ENCODE measurements at regions not wholly inside any gene's neighbourhood (a gene's known extent, or its start where the extent isn't known, plus 50 kb on each side); places are given as distances from the start of the nearest gene placed in this dataset.

DNA sequence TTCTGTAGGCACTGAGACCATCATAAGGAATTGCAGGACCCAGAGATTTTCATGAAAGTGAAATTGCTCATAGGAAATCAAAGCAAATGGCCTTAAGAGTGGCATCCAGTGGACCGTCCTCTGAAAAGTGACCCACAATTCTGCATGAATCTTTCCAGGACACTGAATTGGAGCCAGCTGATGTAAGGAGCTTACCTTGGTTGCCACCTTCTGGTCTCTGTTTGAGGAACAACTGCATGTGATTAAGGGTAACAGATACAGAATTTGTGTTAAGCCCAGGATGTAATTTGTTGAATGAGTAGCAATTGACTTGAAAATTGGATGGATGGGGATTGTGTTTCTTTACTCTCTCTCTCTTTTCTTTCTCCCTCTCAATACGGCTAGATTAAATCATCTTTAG lies 49.9 kb upstream of the GAS1 start:
- TF ChIP-seq, protein P1, sequence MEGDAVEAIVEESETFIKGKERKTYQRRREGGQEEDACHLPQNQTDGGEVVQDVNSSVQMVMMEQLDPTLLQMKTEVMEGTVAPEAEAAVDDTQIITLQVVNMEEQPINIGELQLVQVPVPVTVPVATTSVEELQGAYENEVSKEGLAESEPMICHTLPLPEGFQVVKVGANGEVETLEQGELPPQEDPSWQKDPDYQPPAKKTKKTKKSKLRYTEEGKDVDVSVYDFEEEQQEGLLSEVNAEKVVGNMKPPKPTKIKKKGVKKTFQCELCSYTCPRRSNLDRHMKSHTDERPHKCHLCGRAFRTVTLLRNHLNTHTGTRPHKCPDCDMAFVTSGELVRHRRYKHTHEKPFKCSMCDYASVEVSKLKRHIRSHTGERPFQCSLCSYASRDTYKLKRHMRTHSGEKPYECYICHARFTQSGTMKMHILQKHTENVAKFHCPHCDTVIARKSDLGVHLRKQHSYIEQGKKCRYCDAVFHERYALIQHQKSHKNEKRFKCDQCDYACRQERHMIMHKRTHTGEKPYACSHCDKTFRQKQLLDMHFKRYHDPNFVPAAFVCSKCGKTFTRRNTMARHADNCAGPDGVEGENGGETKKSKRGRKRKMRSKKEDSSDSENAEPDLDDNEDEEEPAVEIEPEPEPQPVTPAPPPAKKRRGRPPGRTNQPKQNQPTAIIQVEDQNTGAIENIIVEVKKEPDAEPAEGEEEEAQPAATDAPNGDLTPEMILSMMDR (IDR thresholded peaks at IDR 0.05; ENCODE audit: insufficient read depth, low read length, severe bottlenecking): peak; percentile 56
- no peak for FAIRE-seq
- H3K4me3 ChIP-seq (ENCODE audit: low read depth, low read length): no peak overlapping the region
- DNase-seq (ENCODE audit: low read depth): peak; percentile 56
- H3K27me3 ChIP-seq (ENCODE audit: control insufficient read depth, insufficient read depth, low read length): no peaks in the 10 kb centered on the region
- H3K36me3 ChIP-seq (ENCODE audit: control insufficient read depth, insufficient read depth, low read length): no peaks in the 10 kb centered on the region

- Histone ChIP-seq H3K36me3 (ENCODE audit: control insufficient read depth, insufficient read depth, low read length) (no peaks in the 10 kb centered on the region), H3K4me3 (ENCODE audit: low read depth, low read length) (no peak overlapping the region), H3K27me3 (ENCODE audit: control insufficient read depth, insufficient read depth, low read length) (no peaks in the 10 kb centered on the region)
- no peak for FAIRE-seq
- no peak for DNase-seq (ENCODE audit: low read depth)
- TF ChIP-seq, protein P1 (IDR thresholded peaks at IDR 0.05; ENCODE audit: insufficient read depth, low read length, severe bottlenecking): no peak
Observed at GRCh38 chr9:86997951-86998350, 50.6 kb upstream of the GAS1 start.

DNA sequence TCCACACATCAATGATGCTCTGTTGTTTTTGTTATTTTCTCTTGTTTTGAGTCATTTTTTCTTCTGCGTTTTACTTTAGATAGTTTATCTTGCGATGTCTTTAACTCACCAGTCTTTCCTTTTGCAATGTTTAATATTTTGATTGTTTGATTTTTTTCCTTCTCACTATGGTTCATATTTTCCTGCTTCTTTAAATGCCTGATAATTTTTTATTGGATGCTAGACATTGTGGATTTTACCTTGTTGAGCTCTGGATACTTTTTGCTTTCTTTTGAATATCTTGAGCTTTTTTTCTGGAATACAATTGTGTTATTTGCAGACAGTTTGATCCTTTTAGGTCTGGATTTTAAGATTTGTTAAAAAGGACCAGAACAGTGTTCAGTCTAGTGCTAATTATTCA lies 55.2 kb upstream of the GAS1 start:
- H3K36me3 ChIP-seq (ENCODE audit: control insufficient read depth, insufficient read depth, low read length): no peaks in the 10 kb centered on the region
- H3K27me3 ChIP-seq (ENCODE audit: control insufficient read depth, insufficient read depth, low read length): no peaks in the 10 kb centered on the region
- TF ChIP-seq, protein P1 (IDR thresholded peaks at IDR 0.05; ENCODE audit: insufficient read depth, low read length, severe bottlenecking): no peak
- FAIRE-seq: no peak
- no peak for DNase-seq (ENCODE audit: low read depth)
- H3K4me3 ChIP-seq (ENCODE audit: low read depth, low read length): no peak overlapping the region

- DNase-seq (ENCODE audit: low read depth) (peak; percentile 51), FAIRE-seq (no peak)
- Histone ChIP-seq H3K27me3 (ENCODE audit: control insufficient read depth, insufficient read depth, low read length) (no peaks in the 10 kb centered on the region), H3K36me3 (ENCODE audit: control insufficient read depth, insufficient read depth, low read length) (no peaks in the 10 kb centered on the region), H3K4me3 (ENCODE audit: low read depth, low read length) (no peak overlapping the region)
- TF ChIP-seq, protein P1 (IDR thresholded peaks at IDR 0.05; ENCODE audit: insufficient read depth, low read length, severe bottlenecking): no peak
Observed at GRCh38 chr9:87004016-87004415, 56.7 kb upstream of the GAS1 start.

- TF ChIP-seq, protein P1 (IDR thresholded peaks at IDR 0.05; ENCODE audit: insufficient read depth, low read length, severe bottlenecking): no peak
- H3K36me3 ChIP-seq (ENCODE audit: control insufficient read depth, insufficient read depth, low read length): no peaks in the 10 kb centered on the region
- DNase-seq (ENCODE audit: low read depth): peak; percentile 56
- H3K4me3 ChIP-seq (ENCODE audit: low read depth, low read length): no peak overlapping the region
- no peaks in the 10 kb centered on the region for H3K27me3 ChIP-seq (ENCODE audit: control insufficient read depth, insufficient read depth, low read length)
- peak; percentile 43 for FAIRE-seq
Observed at GRCh38 chr9:87006956-87007355, 59.6 kb upstream of the GAS1 start.

GRCh38 chr9:87007711-87008366 lies 60.5 kb upstream of the GAS1 start:
- TF ChIP-seq, protein P1 (IDR thresholded peaks at IDR 0.05; ENCODE audit: insufficient read depth, low read length, severe bottlenecking): no peak
- DNase-seq (ENCODE audit: low read depth): no peak
- H3K4me3 ChIP-seq (ENCODE audit: low read depth, low read length): no peak overlapping the region
- no peaks in the 10 kb centered on the region for H3K27me3 ChIP-seq (ENCODE audit: control insufficient read depth, insufficient read depth, low read length)
- no peaks in the 10 kb centered on the region for H3K36me3 ChIP-seq (ENCODE audit: control insufficient read depth, insufficient read depth, low read length)
- no peak for FAIRE-seq
